ENCODE measurements at regions not wholly inside any gene's neighbourhood (a gene's known extent, or its start where the extent isn't known, plus 50 kb on each side); places are given as distances from the start of the nearest gene placed in this dataset.

- Histone ChIP-seq H3K27ac (ENCODE audit: insufficient read length, low read depth, low read length) (no peak overlapping the region), H4K91ac (ENCODE audit: insufficient read length, low read depth, low read length) (no peak overlapping the region), H4K5ac (ENCODE audit: insufficient read length, low read depth, low read length) (no peak overlapping the region), H3K4me1 (ENCODE audit: insufficient read depth, low read length) (no peaks in the 10 kb centered on the region), H2AFZ (ENCODE audit: low read length) (no peak overlapping the region), H3T11ph (ENCODE audit: low read length) (no peak overlapping the region), H3K23me2 (ENCODE audit: insufficient read length, low read depth, low read length, poor library complexity, severe bottlenecking) (no peaks in the 10 kb centered on the region), H2BK5ac (ENCODE audit: insufficient read length, low read length) (no peak overlapping the region), H3K23ac (ENCODE audit: insufficient read length, low read depth, low read length) (no peak overlapping the region), H2BK120ac (ENCODE audit: low read depth, low read length, poor library complexity, severe bottlenecking) (no peak overlapping the region), H3K4me2 (ENCODE audit: insufficient read depth, insufficient read length, low read length) (no peak overlapping the region), H4K20me1 (ENCODE audit: control insufficient read depth, insufficient read depth, insufficient read length) (no peaks in the 10 kb centered on the region), H3K4ac (ENCODE audit: low read depth, low read length) (no peak overlapping the region), H3K14ac (ENCODE audit: insufficient read depth, low read length) (no peak overlapping the region), H3K56ac (ENCODE audit: insufficient read length, low read depth, low read length) (no peak overlapping the region), H2AK5ac (ENCODE audit: insufficient read length, low read length) (no peak overlapping the region), H3K9me3 (ENCODE audit: control insufficient read depth, low read depth, low read length) (no peaks in the 10 kb centered on the region), H2BK12ac (ENCODE audit: insufficient read length, low read depth, low read length) (no peak overlapping the region), H3K27me3 (ENCODE audit: insufficient read depth, low read length) (no peaks in the 10 kb centered on the region), H4K8ac (replicated peaks; ENCODE audit: insufficient read length, low read depth, low read length) (no peak overlapping the region), H3K18ac (ENCODE audit: insufficient read length, low read depth, low read length) (no peak overlapping the region), H3K79me1 (ENCODE audit: insufficient read depth, low read depth, low read length, poor library complexity, severe bottlenecking) (no peaks in the 10 kb centered on the region), H3K9ac (ENCODE audit: extremely low read depth, insufficient read length, low read length) (no peak overlapping the region), H2BK15ac (ENCODE audit: low read depth, low read length) (no peak overlapping the region), H3K79me2 (ENCODE audit: insufficient read depth, low read length) (no peaks in the 10 kb centered on the region), H2BK20ac (ENCODE audit: low read depth, low read length, poor library complexity, severe bottlenecking) (no peak overlapping the region)
- no peak for DNase-seq
- Mint-ChIP-seq H3K4me3 (no peak overlapping the region), H3K4me1 (peaks cover 6 to 10% of the 10 kb centered on the region in 2 experiments), H3K27ac (no peak overlapping the region), H3K36me3 (ENCODE audit: insufficient read depth in 1 of 3, low read depth in 3 of 3) (no peaks in the 10 kb centered on the region), H3K9me3 (peaks cover 2 to 4% of the 10 kb centered on the region in 2 experiments; a peak in 2 of 5 replicates), H3K27me3 (ENCODE audit: low read depth) (no peaks in the 10 kb centered on the region)
- TF ChIP-seq CTCF (conservative IDR thresholded peaks at IDR 0.05): peak; percentile 15; the same call in 1 of the 3 replicates
- WGBS (ENCODE audit: extremely low coverage, insufficient read length, low lambda C conversion rate): no CpG with 5 or more reads among the region's 3 CpGs
These were observed 109.4 kb upstream of the PLPP4 start for GRCh38 chr10:120347644-120348043.

Data from H9 (cell line).